OCI-LY1 (cell line): ENCODE measurements at regions not wholly inside any gene's neighbourhood (a gene's known extent, or its start where the extent isn't known, plus 50 kb on each side); places are given as distances from the start of the nearest gene placed in this dataset.

ENCODE experiments used
- H2AFZ ChIP-seq: fragments of 200-600 bp; sonication (generic), shearing (Covaris generic); 2 replicates; pipeline ENCODE4 v1.6.0; 2014; ENCODE audit warnings: antibody characterized with exemption, mild to moderate bottlenecking, low read length
- H3F3A ChIP-seq: fragments of 200-600 bp; sonication (generic), shearing (Covaris generic); 2 replicates; pipeline ENCODE4 v1.6.0; 2014; ENCODE audit warnings: mild to moderate bottlenecking, antibody characterized with exemption, low read length, moderate library complexity; ENCODE audit not compliant: insufficient read depth
- H3K27ac ChIP-seq: fragments of 200-600 bp; sonication (generic); 2 replicates; pipeline ENCODE4 v1.5.1; 2014; ENCODE audit warnings: low read length, mixed run types, mild to moderate bottlenecking, low read depth; ENCODE audit not compliant: poor library complexity, severe bottlenecking
- H3K27me3 ChIP-seq: fragments of 200-600 bp; sonication (generic); 2 replicates; pipeline ENCODE4 v1.6.0; 2014; ENCODE audit warnings: antibody characterized with exemption, mild to moderate bottlenecking, low read length, moderate library complexity; ENCODE audit not compliant: insufficient read depth
- H3K36me3 ChIP-seq: fragments of 200-600 bp; sonication (generic); 2 replicates; pipeline ENCODE4 v1.6.1; 2014; ENCODE audit warnings: mild to moderate bottlenecking, antibody characterized with exemption, low read length, moderate library complexity, mixed read lengths; ENCODE audit not compliant: insufficient read depth
- H3K4me1 ChIP-seq: fragments of 200-600 bp; sonication (generic); 2 replicates; pipeline ENCODE4 v1.5.1; 2014; ENCODE audit warnings: mild to moderate bottlenecking, low read length, moderate library complexity; ENCODE audit not compliant: insufficient read depth, severe bottlenecking
- H3K4me2 ChIP-seq: fragments of 200-600 bp; sonication (generic), shearing (Covaris generic); 2 replicates; pipeline ENCODE4 v1.6.1; 2014; ENCODE audit warnings: low read length
- H3K4me3 ChIP-seq: fragments of 200-600 bp; sonication (generic); 2 replicates; pipeline ENCODE4 v1.5.1; 2014; ENCODE audit warnings: low read length, low read depth, mild to moderate bottlenecking, mixed read lengths; ENCODE audit not compliant: poor library complexity, severe bottlenecking
- H3K79me2 ChIP-seq: fragments of 200-600 bp; shearing (Covaris generic); 2 replicates; pipeline ENCODE4 v1.6.1; 2016; ENCODE audit warnings: mixed run types, low read length, mixed read lengths; ENCODE audit not compliant: insufficient read depth
- H3K9ac ChIP-seq: fragments of 200-600 bp; sonication (generic), shearing (Covaris generic); 2 replicates; pipeline ENCODE4 v1.6.1; 2014; ENCODE audit warnings: mild to moderate bottlenecking, low read length, mixed read lengths
- H3K9me2 ChIP-seq: fragments of 200-600 bp; sonication (generic), shearing (Covaris generic); 2 replicates; pipeline ENCODE4 v1.6.1; 2014; ENCODE audit warnings: low read depth, mild to moderate bottlenecking, low read length, mixed read lengths
- H3K9me3 ChIP-seq: fragments of 200-600 bp; shearing (Covaris generic); 2 replicates; pipeline ENCODE4 v1.6.1; 2014; ENCODE audit warnings: low read length, mixed read lengths
- H4K20me1 ChIP-seq: fragments of 200-600 bp; sonication (generic), shearing (Covaris generic); 2 replicates; pipeline ENCODE4 v1.6.0; 2016; ENCODE audit warnings: mild to moderate bottlenecking, low read length; ENCODE audit not compliant: insufficient read depth
- CTCF ChIP-seq: fragments of 200-600 bp; sonication (generic), shearing (Covaris generic); IDR thresholded peaks from 2 replicates; pipeline ENCODE4 v1.5.1; 2017; ENCODE audit warnings: mild to moderate bottlenecking, antibody characterized with exemption, low read length, moderate library complexity, mixed read lengths
- EZH2 ChIP-seq: fragments of 200-600 bp; sonication (generic), shearing (Covaris generic); IDR thresholded peaks from 2 replicates; pipeline ENCODE4 v1.8.0; 2017; ENCODE audit warnings: borderline replicate concordance, mixed run types, mild to moderate bottlenecking, antibody characterized with exemption, low read length, moderate library complexity, mixed read lengths

DNA sequence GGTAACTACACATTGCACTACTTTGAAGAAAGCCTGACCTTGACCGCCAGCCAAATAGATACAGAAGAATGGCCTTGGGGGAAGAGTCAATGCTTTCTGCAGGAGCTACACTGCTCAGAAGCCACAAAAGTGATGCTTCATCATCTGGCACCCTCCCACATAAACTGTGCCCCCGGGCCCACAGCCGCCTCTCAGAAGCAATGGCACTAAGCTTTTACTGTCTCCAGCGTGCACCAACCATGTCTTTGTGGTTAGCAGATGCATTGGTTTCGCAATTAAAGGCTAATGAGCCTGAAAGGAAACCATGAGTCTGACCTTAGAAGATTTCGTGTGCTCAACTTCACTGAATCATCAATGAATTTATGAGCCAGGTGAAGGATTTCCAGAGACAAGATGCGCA lies 209.4 kb upstream of the TRIB2 start:
- no peak overlapping the region for H2AFZ ChIP-seq
- H3K4me3 ChIP-seq, result no peak overlapping the region
- no peak for TF ChIP-seq EZH2
- TF ChIP-seq CTCF, result no peak
- H3K9me2 ChIP-seq, result no peaks in the 10 kb centered on the region
- no peaks in the 10 kb centered on the region for H3K79me2 ChIP-seq
- H3F3A ChIP-seq, result no peaks in the 10 kb centered on the region
- no peaks in the 10 kb centered on the region for H3K36me3 ChIP-seq
- no peaks in the 10 kb centered on the region for H3K9me3 ChIP-seq
- H3K27ac ChIP-seq, result no peak overlapping the region
- H3K4me2 ChIP-seq, result no peak overlapping the region
- H4K20me1 ChIP-seq, result no peaks in the 10 kb centered on the region
- H3K4me1 ChIP-seq, result peaks cover 9% of the 10 kb centered on the region
- no peak overlapping the region for H3K9ac ChIP-seq
- no peaks in the 10 kb centered on the region for H3K27me3 ChIP-seq

- Histone ChIP-seq H4K20me1 (no peaks in the 10 kb centered on the region), H3K27ac (no peak overlapping the region), H3K27me3 (no peaks in the 10 kb centered on the region), H3K9me3 (no peaks in the 10 kb centered on the region), H3K4me3 (no peak overlapping the region), H3K79me2 (no peaks in the 10 kb centered on the region), H3K9ac (no peak overlapping the region), H3F3A (no peaks in the 10 kb centered on the region), H3K36me3 (no peaks in the 10 kb centered on the region), H2AFZ (no peak overlapping the region), H3K9me2 (no peaks in the 10 kb centered on the region), H3K4me1 (peaks cover 9% of the 10 kb centered on the region), H3K4me2 (no peak overlapping the region)
- no peak for TF ChIP-seq CTCF
- TF ChIP-seq EZH2, result no peak
Measured at GRCh38 chr2:12510070-12510469, 206.7 kb upstream of the TRIB2 start.

DNA sequence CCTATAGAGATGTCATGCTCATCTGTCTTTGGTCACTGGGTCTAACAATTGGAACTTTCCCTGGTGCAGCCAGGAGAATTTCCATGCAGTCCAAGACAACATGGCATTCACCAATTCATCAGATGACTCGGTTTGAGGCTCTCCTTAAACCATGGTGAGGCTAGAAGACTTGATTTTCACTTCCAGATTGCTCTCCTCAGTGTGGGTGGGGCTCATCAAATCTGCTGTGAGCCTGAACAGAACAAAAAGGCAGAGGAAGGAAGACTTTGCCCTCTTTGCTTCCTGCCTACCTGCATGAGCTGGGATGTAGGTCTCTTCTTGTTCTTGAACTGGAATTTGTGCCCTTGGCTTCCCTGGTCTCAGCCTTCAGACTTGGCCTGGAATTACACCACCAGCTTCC lies 203.4 kb upstream of the TRIB2 start:
- no peak for TF ChIP-seq CTCF
- Histone ChIP-seq H3K79me2 (no peaks in the 10 kb centered on the region), H3K9me3 (no peaks in the 10 kb centered on the region), H3K27me3 (no peaks in the 10 kb centered on the region), H3K4me2 (no peak overlapping the region), H4K20me1 (no peaks in the 10 kb centered on the region), H3F3A (no peaks in the 10 kb centered on the region), H3K36me3 (no peaks in the 10 kb centered on the region), H3K4me1 (no peaks in the 10 kb centered on the region), H3K27ac (no peak overlapping the region), H2AFZ (no peak overlapping the region), H3K9me2 (no peaks in the 10 kb centered on the region), H3K9ac (no peak overlapping the region), H3K4me3 (no peak overlapping the region)
